Fibroblast of the aortic adventitia (primary cell): ENCODE measurements at regions not wholly inside any gene's neighbourhood (a gene's known extent, or its start where the extent isn't known, plus 50 kb on each side); places are given as distances from the start of the nearest gene placed in this dataset.

ENCODE experiments used
- DNase-seq: peaks from one replicate; pipeline ENCODE4 v3.0.0-alpha.2; 2010; ENCODE audit warnings: low read depth
- H3K4me3 ChIP-seq: 2 replicates; pipeline ENCODE4 v1.5.1; 2011; ENCODE audit warnings: low read depth, mild to moderate bottlenecking, control low read depth, low read length, moderate library complexity
- CTCF ChIP-seq: IDR thresholded peaks from 2 replicates; pipeline ENCODE4 v1.5.1; 2011; ENCODE audit warnings: mild to moderate bottlenecking, low read length, control low read depth, inconsistent platforms; ENCODE audit not compliant: insufficient read depth

DNA sequence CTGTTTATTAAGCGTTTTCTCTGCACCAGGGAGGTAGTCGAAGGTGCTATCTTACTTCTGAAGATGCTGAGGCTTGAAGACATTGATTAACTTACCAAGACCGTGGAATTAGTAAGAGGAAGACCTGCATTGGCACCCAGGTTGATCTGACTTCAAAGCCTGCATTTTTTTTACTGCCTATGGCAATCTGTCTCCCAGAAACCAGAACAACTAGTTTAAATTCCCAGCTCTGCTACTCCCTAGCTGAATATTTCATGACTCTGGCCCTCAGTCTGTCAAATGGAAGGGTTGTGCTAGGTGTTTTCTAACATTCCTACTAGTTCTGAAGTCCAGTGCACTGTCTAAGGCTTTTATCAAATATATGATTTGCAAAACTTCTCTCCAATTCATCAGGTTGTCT is 52.0 kb upstream of the GRAMD1B start:
- no peak for DNase-seq
- no peak for TF ChIP-seq CTCF
- H3K4me3 ChIP-seq = no peak overlapping the region

DNA sequence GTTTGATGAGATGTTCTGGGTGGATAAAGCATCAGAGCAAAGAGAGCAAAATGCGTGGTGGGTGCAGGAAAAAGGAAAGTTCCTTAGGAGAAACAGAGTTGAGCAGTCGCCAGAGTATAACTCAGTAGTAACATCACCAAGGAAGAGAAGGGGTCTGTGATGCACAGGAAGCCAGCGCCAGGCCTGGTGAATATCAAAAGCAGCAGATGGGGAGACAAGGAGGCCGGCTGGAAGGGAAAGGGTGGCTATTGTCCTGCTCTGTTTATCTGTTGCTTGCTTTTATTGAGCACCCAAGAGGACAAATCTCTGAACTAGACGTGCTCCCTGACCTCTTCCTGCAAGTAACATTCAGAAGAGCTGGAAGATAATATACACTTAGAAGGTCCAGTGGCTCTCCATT is 52.7 kb upstream of the GRAMD1B start:
- no peak for DNase-seq
- no peak for TF ChIP-seq CTCF
- H3K4me3 ChIP-seq = no peak overlapping the region

- H3K4me3 ChIP-seq = no peak overlapping the region
- no peak for DNase-seq
- no peak for TF ChIP-seq CTCF
These were observed 54.2 kb upstream of the GRAMD1B start for GRCh38 chr11:123375832-123376231.

- no peak overlapping the region for H3K4me3 ChIP-seq
- no peak for DNase-seq
- TF ChIP-seq CTCF = no peak
These were observed 55.5 kb upstream of the GRAMD1B start for GRCh38 chr11:123374622-123374968.

DNA sequence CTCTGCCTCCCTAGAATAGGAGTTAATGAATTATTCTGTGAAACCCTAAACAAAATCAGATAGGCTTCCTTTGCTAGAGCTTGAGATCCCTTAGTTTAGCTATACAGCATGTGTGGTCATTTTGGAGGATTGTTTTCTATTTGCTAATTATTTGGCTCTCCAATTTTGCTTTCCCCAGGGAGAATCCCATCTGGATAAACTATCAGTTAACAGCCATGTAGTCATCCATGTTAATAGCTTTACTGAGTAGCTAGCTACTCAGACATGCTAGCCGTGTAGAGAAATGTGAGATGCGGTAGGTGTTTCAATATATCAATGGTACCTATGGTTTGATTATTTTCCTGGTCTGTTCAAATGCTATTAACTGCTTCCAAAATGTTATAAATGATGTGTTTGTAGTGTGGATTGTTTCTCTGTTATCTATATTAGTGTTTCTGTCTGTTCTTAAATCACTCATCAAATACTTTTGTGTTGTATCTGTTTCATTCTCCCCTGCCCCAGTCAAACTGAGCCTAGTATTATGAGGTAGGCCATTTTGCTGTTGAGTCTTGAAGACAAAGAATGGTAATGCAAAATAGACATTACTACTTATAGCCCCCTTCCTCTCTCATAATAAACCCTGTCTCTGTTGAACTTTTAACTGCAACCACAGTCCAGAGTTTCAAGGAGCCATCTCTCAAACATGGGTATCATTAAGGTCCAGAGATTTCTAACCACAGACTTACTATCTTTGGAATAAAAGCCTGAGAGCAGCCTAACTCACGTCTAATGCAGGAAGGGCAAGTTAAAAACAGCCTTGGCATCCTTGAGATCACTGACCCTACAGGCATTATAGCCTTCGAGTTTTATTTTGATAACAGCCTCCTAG is 56.1 kb upstream of the GRAMD1B start:
- no peak for DNase-seq
- no peak overlapping the region for H3K4me3 ChIP-seq
- no peak for TF ChIP-seq CTCF

GRCh38 chr11:123371506-123372297 is 58.4 kb upstream of the GRAMD1B start:
- no peak for TF ChIP-seq CTCF
- DNase-seq = no peak
- no peak overlapping the region for H3K4me3 ChIP-seq
